SIG-M5 (cell line): ENCODE measurements at regions not wholly inside any gene's neighbourhood (a gene's known extent, or its start where the extent isn't known, plus 50 kb on each side); places are given as distances from the start of the nearest gene placed in this dataset.

Source experiments
- DNase-seq: peaks from one replicate; lab custom pipeline; 2025; lab: John Stamatoyannopoulos, UW

- DNase-seq: no peak
Observed at GRCh38 chr3:79874646-79875045, 106.8 kb upstream of the ROBO1 start.

DNA sequence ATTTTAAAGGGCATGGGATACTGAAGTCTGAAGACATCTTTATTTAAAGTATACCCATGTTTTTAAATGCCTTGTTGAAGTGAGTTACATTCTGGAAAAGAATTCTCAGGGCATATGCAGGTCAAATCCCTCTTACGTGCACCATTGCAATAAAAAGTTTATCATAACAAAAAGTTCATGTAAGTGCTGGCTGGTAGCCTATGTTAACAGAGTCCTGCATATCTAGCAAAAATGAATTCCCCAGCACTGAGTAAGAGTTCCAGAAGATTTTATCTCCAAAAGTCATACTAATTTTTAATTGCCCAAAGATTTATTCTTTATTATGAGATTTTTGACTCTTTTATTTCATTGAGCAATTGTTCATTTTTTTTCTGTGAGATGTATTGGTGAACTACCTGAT lies 104.7 kb upstream of the ROBO1 start:
- DNase-seq: no peak

DNA sequence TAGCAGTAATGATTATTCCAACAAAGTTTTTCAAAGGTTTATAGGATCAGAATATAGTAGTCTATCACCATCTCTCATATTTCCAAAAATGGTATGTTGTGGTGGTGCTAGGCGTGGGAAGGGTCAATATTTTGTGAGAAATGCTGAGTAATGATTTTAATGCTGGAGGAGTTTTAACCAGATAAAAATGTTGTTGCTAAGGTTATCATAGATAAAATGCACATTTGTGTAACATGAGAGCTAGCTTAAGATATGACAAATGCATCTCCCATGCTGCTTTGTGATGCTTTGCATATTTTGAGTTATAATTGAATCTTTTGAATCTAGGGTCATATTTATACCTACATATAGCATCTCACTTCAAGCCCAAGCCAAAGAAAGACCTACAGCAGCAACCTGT lies 103.9 kb upstream of the ROBO1 start:
- no peak for DNase-seq

GRCh38 chr3:79870313-79870620 lies 102.5 kb upstream of the ROBO1 start:
- DNase-seq: no peak

GRCh38 chr3:79869461-79870312 lies 101.9 kb upstream of the ROBO1 start:
- DNase-seq: no peak

DNA sequence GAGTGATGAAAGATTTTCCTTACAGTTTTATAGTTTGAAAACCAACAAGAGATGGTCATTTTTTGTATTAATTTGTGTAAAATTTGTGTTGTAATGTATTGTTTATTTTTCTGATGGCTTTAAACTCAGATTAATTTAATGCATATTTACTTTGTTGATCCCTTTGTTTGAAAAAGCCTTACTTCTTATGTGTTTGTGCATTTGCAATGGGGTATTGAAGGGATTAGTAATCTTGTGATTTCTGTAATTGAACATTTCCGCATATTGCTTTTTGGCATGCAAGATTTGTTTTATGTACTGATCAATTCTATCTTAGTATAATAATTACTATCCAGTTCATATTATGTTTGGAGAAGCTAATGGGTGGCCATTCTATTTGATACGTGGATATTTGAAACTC lies 98.4 kb upstream of the ROBO1 start:
- DNase-seq: no peak

DNA sequence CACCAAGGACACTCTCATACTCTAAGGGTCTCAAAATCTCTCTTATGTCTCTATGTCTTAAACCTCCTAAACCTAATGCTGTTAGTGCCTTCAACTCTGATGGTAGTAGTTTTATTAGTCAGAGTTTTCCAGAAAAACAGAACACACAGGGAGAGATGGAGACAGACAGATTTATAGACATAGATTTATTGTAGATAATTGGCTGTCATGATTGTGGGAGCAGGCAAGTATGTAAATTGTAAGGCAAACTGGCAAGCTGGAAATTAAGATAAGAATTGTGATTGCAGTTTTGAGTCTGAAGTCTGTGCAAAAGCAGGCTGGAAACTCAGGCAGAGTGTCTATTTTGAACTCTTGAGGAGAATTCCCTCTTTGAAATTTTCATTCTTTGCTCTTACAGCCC lies 96.3 kb upstream of the ROBO1 start:
- DNase-seq: no peak

DNA sequence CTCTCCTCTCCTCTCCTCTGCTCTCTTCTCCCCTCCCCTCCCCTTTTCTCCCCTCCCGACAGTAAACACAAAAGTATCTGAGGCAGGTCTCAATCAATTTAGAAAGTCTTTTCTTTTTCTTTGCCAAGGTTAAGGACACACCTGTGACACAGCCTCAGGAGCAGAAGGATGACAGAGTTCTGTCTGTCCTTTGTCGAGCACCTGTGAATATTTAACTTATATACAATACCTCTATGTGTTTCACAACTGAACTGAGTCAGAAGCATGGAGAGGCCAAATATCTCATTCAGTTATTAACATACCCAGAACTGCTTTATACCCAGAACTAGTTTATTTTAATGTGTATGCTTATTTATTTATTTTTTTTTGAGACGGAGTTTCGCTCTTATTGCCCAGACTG lies 81.1 kb upstream of the ROBO1 start:
- DNase-seq: no peak

GRCh38 chr3:79847928-79848327 lies 80.1 kb upstream of the ROBO1 start:
- DNase-seq: no peak

GRCh38 chr3:79846148-79846933 lies 78.5 kb upstream of the ROBO1 start:
- no peak for DNase-seq

GRCh38 chr3:79845546-79845945 lies 77.7 kb upstream of the ROBO1 start:
- no peak for DNase-seq

DNA sequence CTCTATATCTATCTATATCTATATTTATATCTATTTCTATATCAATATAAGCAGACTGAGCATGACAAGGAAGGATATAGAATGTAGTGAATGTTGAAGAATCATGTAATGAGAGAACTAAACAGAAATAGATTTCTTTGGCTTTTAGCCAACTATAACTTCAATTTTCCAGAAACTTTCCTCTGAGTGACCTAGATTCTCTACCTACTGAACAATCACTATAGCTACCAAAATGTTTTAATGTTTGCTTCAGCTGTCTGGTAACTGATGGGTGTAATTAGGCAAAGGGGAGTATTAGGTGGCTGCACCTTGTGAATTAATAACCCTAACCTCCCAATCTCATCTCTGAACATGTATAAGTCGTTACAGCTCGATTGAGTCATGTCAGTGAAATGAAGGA lies 76.4 kb upstream of the ROBO1 start:
- DNase-seq: no peak

DNA sequence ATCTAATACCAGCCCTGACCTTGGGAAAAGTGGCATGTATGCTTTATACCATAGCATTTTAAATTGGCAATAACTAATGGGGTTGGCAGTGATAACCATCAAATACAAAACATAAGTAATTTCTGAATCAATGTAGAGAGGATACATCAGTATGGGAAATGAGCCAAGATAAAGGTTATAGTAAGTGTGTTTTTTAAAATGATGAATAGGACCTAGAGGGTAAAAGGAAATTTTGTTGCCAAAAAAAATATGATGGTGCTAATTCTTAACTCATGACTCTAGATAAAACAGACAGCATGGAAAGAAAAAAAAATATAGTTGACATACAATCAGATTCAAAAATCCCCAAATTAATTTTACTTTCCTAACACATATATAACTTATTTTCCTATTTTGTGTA lies 75.4 kb upstream of the ROBO1 start:
- DNase-seq: no peak

DNA sequence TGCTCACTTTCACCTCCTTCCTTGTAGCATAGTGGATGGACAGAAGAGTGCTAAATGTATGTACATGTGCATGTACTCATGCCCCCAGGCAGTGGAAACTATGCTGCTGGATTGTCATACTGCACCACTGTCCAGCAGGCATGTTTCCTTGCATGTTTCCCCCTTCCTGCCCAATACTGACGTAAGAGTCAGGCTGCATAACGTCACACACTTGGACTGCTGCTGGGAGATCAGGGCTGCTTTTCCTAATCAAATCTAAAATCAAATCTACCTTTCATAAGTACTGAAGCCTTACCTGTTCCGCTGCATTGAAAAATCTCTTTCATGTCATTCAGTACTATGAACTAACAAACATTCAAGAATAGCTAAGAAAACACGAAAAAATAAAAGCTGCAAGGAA lies 67.9 kb upstream of the ROBO1 start:
- no peak for DNase-seq

DNA sequence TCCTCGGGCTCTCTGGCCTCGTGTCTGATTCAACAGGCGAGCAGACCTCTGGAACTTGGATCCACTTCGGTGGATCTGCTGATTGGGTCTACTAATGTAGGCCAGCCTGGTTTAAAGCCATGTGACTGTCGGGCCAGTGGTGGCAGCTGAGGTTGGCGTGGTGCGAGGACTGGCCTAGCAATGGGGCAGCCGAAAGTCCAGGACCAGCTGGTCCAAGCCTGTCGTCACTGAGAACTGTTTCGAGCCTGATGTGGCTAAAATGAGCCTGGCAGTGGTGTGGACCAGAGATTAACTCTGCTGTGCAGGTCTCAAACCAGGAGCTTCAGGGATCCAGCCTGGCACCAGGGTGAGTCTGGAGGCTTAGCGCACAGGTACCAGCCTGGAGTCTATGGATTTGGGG lies 56.4 kb upstream of the ROBO1 start:
- no peak for DNase-seq

- DNase-seq: no peak
Observed at GRCh38 chr3:79822076-79822475, 54.3 kb upstream of the ROBO1 start.

DNA sequence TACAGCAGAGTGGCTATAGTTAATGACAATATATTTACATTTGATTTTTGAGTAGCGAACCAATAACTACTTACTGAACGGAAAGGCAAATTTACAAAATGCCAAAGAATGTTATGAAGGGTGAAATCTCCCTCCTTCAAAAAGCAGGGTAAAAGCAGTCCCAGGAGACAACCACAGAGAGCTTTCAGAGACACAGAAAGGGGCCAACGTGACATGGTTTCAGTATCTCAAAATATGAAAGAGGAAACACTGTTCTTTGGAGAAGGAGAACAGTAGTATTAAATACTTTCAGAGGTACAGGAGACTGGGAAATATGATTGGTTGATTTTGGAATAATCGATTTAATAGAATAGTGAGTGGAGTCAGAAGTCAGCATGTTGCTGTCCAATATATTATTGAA lies 52.3 kb upstream of the ROBO1 start:
- DNase-seq: no peak

DNA sequence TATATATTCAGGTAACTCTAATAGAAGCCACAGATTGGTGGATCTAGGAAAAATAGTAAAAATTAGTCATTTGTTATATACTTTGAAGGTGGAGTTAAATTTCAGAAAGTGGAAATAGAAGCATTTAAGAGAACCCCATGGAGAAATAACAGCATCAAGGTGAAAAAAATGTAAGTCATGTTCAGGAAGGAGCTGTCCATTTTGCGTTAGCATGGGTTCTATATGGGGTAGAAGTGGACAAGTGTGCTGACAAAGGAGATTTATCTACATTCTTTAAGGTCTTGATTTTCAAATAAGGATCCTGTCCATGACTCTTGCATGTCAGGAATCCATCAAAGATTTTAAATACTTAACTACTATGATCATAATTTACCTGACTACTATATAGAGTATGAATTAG lies 50.2 kb upstream of the ROBO1 start:
- no peak for DNase-seq
